GM23248 (cell line): ENCODE measurements at regions not wholly inside any gene's neighbourhood (a gene's known extent, or its start where the extent isn't known, plus 50 kb on each side); places are given as distances from the start of the nearest gene placed in this dataset.

Experiments used
- DNase-seq: peaks from one replicate; pipeline ENCODE4 v3.0.0-alpha.2; 2015
- H2AFZ ChIP-seq: fragments of 200-600 bp; sonication (generic); 2 replicates; pipeline ENCODE4 v1.6.1; 2016; ENCODE audit warnings: antibody characterized with exemption
- H3F3A ChIP-seq: fragments of 200-600 bp; sonication (generic); 2 replicates; pipeline ENCODE4 v1.6.1; 2016; ENCODE audit warnings: mild to moderate bottlenecking, antibody characterized with exemption, mixed run types; ENCODE audit not compliant: insufficient read depth
- H3K27ac ChIP-seq: fragments of 200-600 bp; sonication (generic); 2 replicates; pipeline ENCODE4 v1.5.1; 2016; ENCODE audit warnings: mild to moderate bottlenecking
- H3K27me3 ChIP-seq: fragments of 200-600 bp; sonication (generic); replicated peaks from 2 replicates; pipeline ENCODE4 v1.6.1; 2016; ENCODE audit warnings: mild to moderate bottlenecking; ENCODE audit not compliant: insufficient read depth
- H3K36me3 ChIP-seq: fragments of 200-600 bp; sonication (generic); 2 replicates; pipeline ENCODE4 v1.6.1; 2016; ENCODE audit warnings: low read depth, mild to moderate bottlenecking
- H3K4me1 ChIP-seq: fragments of 200-600 bp; sonication (generic); 2 replicates; pipeline ENCODE4 v1.6.1; 2016; ENCODE audit warnings: mild to moderate bottlenecking; ENCODE audit not compliant: insufficient read depth
- H3K4me2 ChIP-seq: fragments of 200-600 bp; sonication (generic); one replicate; pipeline ENCODE4 v1.6.1; 2016; ENCODE audit warnings: mild to moderate bottlenecking; ENCODE audit not compliant: unreplicated experiment
- H3K4me3 ChIP-seq: fragments of 200-600 bp; sonication (generic); 2 replicates; pipeline ENCODE4 v1.5.1; 2016; ENCODE audit warnings: mild to moderate bottlenecking
- H3K79me2 ChIP-seq: fragments of 200-600 bp; sonication (generic); 2 replicates; pipeline ENCODE4 v1.6.1; 2016; ENCODE audit warnings: mild to moderate bottlenecking; ENCODE audit not compliant: insufficient read depth
- H3K9ac ChIP-seq: fragments of 200-600 bp; sonication (generic); 2 replicates; pipeline ENCODE4 v1.6.1; 2016; ENCODE audit warnings: mild to moderate bottlenecking
- H3K9me2 ChIP-seq: fragments of 200-600 bp; sonication (generic); 2 replicates; pipeline ENCODE4 v1.6.1; 2016; ENCODE audit warnings: mixed run types, mild to moderate bottlenecking, moderate library complexity; ENCODE audit not compliant: insufficient read depth
- H3K9me3 ChIP-seq: fragments of 200-600 bp; sonication (generic); one replicate; pipeline ENCODE4 v1.6.1; 2017; ENCODE audit warnings: low read depth
- H4K20me1 ChIP-seq: fragments of 200-600 bp; sonication (generic); 2 replicates; pipeline ENCODE4 v1.6.0; 2016; ENCODE audit not compliant: insufficient read depth
- EZH2 ChIP-seq: fragments of 200-600 bp; sonication (generic); IDR thresholded peaks from 2 replicates; pipeline ENCODE4 v1.6.1; 2018; ENCODE audit warnings: antibody characterized with exemption, mild to moderate bottlenecking; ENCODE audit not compliant: insufficient read depth, poor library complexity, severe bottlenecking
- EZH2phosphoT487 ChIP-seq: fragments of 200-600 bp; sonication (generic); IDR thresholded peaks from 2 replicates; pipeline ENCODE4 v1.6.1; 2018; ENCODE audit warnings: antibody characterized with exemption, moderate library complexity, mild to moderate bottlenecking, low read depth; ENCODE audit not compliant: insufficient read depth
- WGBS, 2 experiments: methylation state at CpG; one replicate each; pipeline ENCODE4 v1.1.6; 2015 to 2017; ENCODE audit warnings: low lambda C conversion rate in 2 of 2, low coverage in 1 of 2; ENCODE audit errors: missing lambda C conversion rate in 2 of 2; 5-methylcytosine and 5-hydroxymethylcytosine counted together
- in situ Hi-C: fragments of 300-500 bp; cut with MboI; formaldehyde crosslinking; loops from 2 replicates; pipeline ENCODE4 v1.15.0; 2020

DNA sequence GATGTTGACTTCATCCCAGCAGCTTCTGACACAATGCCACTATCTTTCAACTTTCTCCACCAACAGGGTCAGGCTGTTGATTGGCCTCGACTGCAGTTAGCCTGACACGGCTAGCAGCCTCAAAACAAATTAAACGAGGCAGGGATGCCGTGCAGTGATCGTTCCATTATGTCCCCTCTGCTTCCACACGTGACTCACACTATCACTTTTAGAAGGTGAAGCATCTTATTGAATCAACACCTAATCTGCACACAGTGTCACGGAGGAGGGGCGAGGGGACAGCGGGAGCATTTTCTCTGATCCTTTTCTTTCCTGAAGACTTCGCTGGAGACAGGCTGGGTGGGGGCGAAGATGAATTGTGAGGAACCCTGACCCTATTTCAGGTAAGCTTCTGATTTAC lies 241.9 kb upstream of the ZNF507 start:
- Histone ChIP-seq H3K27me3 (no peaks in the 10 kb centered on the region), H3K79me2 (no peaks in the 10 kb centered on the region), H4K20me1 (no peaks in the 10 kb centered on the region), H3K27ac (no peak overlapping the region), H3K4me1 (no peaks in the 10 kb centered on the region), H3K4me3 (no peak overlapping the region), H3K36me3 (no peaks in the 10 kb centered on the region), H3K4me2 (no peak overlapping the region), H2AFZ (no peak overlapping the region), H3K9me2 (no peaks in the 10 kb centered on the region), H3K9ac (no peak overlapping the region), H3K9me3 (no peaks in the 10 kb centered on the region), H3F3A (no peaks in the 10 kb centered on the region)
- DNase-seq: no peak
- WGBS, 2 experiments: 49 to 59% methylated on average over 11 of the region's 11 CpGs
- in situ Hi-C loops: no loop called here
- TF ChIP-seq EZH2phosphoT487: no peak
- no peak for TF ChIP-seq EZH2

GRCh38 chr19:32104153-32104849 lies 241.1 kb upstream of the ZNF507 start:
- no peaks in the 10 kb centered on the region for H4K20me1 ChIP-seq
- TF ChIP-seq EZH2 (no peak), EZH2phosphoT487 (no peak)
- no peak for DNase-seq
- H3K27ac ChIP-seq: no peak overlapping the region
- H2AFZ ChIP-seq: no peak overlapping the region
- H3K9me2 ChIP-seq: no peaks in the 10 kb centered on the region
- in situ Hi-C loops: no loop called here
- 53 to 54% methylated on average over 13 to 16 of the region's 16 CpGs for WGBS, 2 experiments
- no peak overlapping the region for H3K9ac ChIP-seq
- H3F3A ChIP-seq: no peaks in the 10 kb centered on the region
- no peaks in the 10 kb centered on the region for H3K36me3 ChIP-seq
- no peak overlapping the region for H3K4me3 ChIP-seq
- no peaks in the 10 kb centered on the region for H3K27me3 ChIP-seq
- H3K9me3 ChIP-seq: no peaks in the 10 kb centered on the region
- H3K4me1 ChIP-seq: no peaks in the 10 kb centered on the region
- H3K79me2 ChIP-seq: no peaks in the 10 kb centered on the region
- H3K4me2 ChIP-seq: no peak overlapping the region

- H2AFZ ChIP-seq: no peak overlapping the region
- H3K4me1 ChIP-seq: no peaks in the 10 kb centered on the region
- TF ChIP-seq EZH2 (no peak), EZH2phosphoT487 (no peak)
- WGBS, 2 experiments: 64 to 76% methylated on average over 8 of the region's 8 CpGs
- H3K27me3 ChIP-seq: no peaks in the 10 kb centered on the region
- H3K27ac ChIP-seq: no peak overlapping the region
- H3K9me3 ChIP-seq: no peaks in the 10 kb centered on the region
- H3K79me2 ChIP-seq: no peaks in the 10 kb centered on the region
- DNase-seq: no peak
- H3K4me3 ChIP-seq: no peak overlapping the region
- H3K36me3 ChIP-seq: no peaks in the 10 kb centered on the region
- no peaks in the 10 kb centered on the region for H4K20me1 ChIP-seq
- no peak overlapping the region for H3K9ac ChIP-seq
- H3K4me2 ChIP-seq: no peak overlapping the region
- H3F3A ChIP-seq: no peaks in the 10 kb centered on the region
- no peaks in the 10 kb centered on the region for H3K9me2 ChIP-seq
- in situ Hi-C loops: no loop called here
These were observed 240.6 kb upstream of the ZNF507 start for GRCh38 chr19:32104850-32105235.

DNA sequence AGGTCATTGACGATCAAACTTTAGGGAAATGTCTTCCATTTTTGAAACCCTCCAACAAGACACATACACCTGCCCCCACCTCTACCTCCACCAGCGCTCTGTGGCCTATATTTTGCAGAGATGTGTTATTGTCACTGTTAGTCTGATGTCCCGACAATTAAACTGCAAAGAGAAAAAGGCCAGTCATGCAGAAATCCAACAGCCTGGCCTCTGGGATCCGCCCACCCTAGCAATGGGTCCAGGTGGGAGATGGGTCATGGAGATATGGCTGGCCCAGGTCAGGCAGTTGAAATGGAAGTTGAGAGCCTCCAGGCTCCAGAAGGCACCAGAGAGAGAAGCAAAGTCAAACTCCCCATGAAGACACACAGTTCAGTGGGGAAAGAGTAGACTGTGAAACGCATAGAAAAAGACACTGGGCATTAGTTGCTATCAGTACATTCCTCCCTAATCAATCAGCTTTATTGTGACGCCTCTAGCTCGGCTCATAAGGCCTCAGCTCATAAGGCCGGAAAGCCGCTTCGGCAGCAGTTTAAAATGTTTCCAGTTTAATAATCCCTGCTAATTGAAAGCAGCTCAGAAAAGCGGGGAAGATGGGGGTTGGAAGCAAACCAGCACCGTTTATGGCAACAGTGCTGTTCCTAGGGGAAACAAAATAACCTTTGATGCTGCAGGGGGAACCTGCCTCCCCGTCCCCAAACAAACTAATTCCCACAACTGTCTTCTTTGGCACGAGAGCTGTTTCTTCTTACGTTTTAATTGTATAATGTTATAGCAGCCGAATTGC lies 239.7 kb upstream of the ZNF507 start:
- H3F3A ChIP-seq: no peaks in the 10 kb centered on the region
- H4K20me1 ChIP-seq: no peaks in the 10 kb centered on the region
- TF ChIP-seq EZH2phosphoT487 (no peak), EZH2 (no peak)
- no peak overlapping the region for H3K27ac ChIP-seq
- H3K79me2 ChIP-seq: no peaks in the 10 kb centered on the region
- DNase-seq: no peak
- in situ Hi-C loops: no loop called here
- no peaks in the 10 kb centered on the region for H3K36me3 ChIP-seq
- no peak overlapping the region for H3K4me2 ChIP-seq
- no peaks in the 10 kb centered on the region for H3K27me3 ChIP-seq
- no peaks in the 10 kb centered on the region for H3K9me2 ChIP-seq
- H3K4me3 ChIP-seq: no peak overlapping the region
- H3K9ac ChIP-seq: no peak overlapping the region
- H2AFZ ChIP-seq: no peak overlapping the region
- WGBS, 2 experiments: 12 to 15% methylated on average over 16 of the region's 16 CpGs
- H3K9me3 ChIP-seq: no peaks in the 10 kb centered on the region
- no peaks in the 10 kb centered on the region for H3K4me1 ChIP-seq
